Activated CD8-positive, alpha-beta T cell treated with anti-CD3 and anti-CD28 coated beads for 36 hours (primary cell): ENCODE measurements at regions not wholly inside any gene's neighbourhood (a gene's known extent, or its start where the extent isn't known, plus 50 kb on each side); places are given as distances from the start of the nearest gene placed in this dataset.

Experiments
- ATAC-seq: fragments of 200-7000 bp; cut with Tn5 transposase; one replicate; pipeline ENCODE4 v1.10.0; 2021; ENCODE audit warnings: mild to moderate bottlenecking, moderate library complexity
- CTCF ChIA-PET: fragments of 350-600 bp; sonication (Branson Sonifier 250); formaldehyde crosslinking; loops from one replicate; lab custom pipeline; 2021; ENCODE audit warnings: antibody characterized with exemption; lab: Charles Lee
- POLR2A ChIA-PET: fragments of 350-600 bp; sonication (Branson Sonifier 250); formaldehyde crosslinking; loops from one replicate; lab custom pipeline; 2021; ENCODE audit warnings: antibody characterized with exemption; lab: Charles Lee
- DNase-seq: peaks from one replicate; pipeline ENCODE4 v3.0.0-alpha.2; 2020
- H3K27ac Mint-ChIP-seq: one replicate; pipeline ENCODE4 v1.8.0; 2021; ENCODE audit warnings: mild to moderate bottlenecking, mixed read lengths
- H3K27me3 Mint-ChIP-seq: one replicate; pipeline ENCODE4 v1.8.0; 2021; ENCODE audit warnings: mixed read lengths
- H3K36me3 Mint-ChIP-seq: one replicate; pipeline ENCODE4 v1.8.0; 2021; ENCODE audit warnings: low read depth, mixed read lengths
- H3K4me1 Mint-ChIP-seq: one replicate; pipeline ENCODE4 v1.8.0; 2021; ENCODE audit warnings: low read depth, mixed read lengths
- H3K4me3 Mint-ChIP-seq: one replicate; pipeline ENCODE4 v1.8.0; 2021; ENCODE audit warnings: mild to moderate bottlenecking, moderate library complexity, mixed read lengths
- H3K9me3 Mint-ChIP-seq: one replicate; pipeline ENCODE4 v1.8.0; 2021; ENCODE audit warnings: mixed read lengths
- intact Hi-C: fragments of 100-400 bp; cut with micrococcal nuclease; formaldehyde crosslinking; loops from one replicate; pipeline ENCODE4 v1.10.0; 2022
- TF ChIP-seq, protein P1 (sequence below): fragments of 200-600 bp; IDR thresholded peaks from one replicate; pipeline ENCODE4 v1.8.0; 2022; ENCODE audit warnings: antibody characterized with exemption, mild to moderate bottlenecking

DNA sequence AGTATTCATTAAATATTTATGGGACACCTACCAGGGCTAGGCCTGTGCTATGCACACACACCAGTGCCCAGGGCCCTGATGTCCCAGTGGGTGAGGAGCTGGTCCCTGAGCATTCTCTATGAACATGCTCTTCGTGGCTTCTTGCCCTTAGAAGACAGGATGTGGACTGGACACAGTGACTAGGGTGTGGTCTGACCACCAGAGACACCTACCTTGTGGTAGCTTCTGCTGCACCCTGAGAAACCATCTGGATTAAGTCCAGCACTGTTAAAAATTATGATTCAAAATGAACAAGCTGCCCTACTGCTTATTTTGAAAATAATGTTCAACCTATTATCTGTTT is 112.9 kb upstream of the RPS6KA2 start:
- DNase-seq, result no peak
- H3K27ac Mint-ChIP-seq, result no peak overlapping the region
- CTCF ChIA-PET, result interaction anchor here (1.4 to 1.5 kb wide), 3 partner anchors 27 to 250 kb away, joined by 3 to 11 read pairs (median 4); no protein-coding TSS in a partner anchor
- H3K4me1 Mint-ChIP-seq, result no peaks in the 10 kb centered on the region
- no peak for ATAC-seq
- intact Hi-C loops, result no loop called here
- H3K27me3 Mint-ChIP-seq, result no peaks in the 10 kb centered on the region
- POLR2A ChIA-PET, result no interaction called here
- no peaks in the 10 kb centered on the region for H3K36me3 Mint-ChIP-seq
- TF ChIP-seq, protein P1, sequence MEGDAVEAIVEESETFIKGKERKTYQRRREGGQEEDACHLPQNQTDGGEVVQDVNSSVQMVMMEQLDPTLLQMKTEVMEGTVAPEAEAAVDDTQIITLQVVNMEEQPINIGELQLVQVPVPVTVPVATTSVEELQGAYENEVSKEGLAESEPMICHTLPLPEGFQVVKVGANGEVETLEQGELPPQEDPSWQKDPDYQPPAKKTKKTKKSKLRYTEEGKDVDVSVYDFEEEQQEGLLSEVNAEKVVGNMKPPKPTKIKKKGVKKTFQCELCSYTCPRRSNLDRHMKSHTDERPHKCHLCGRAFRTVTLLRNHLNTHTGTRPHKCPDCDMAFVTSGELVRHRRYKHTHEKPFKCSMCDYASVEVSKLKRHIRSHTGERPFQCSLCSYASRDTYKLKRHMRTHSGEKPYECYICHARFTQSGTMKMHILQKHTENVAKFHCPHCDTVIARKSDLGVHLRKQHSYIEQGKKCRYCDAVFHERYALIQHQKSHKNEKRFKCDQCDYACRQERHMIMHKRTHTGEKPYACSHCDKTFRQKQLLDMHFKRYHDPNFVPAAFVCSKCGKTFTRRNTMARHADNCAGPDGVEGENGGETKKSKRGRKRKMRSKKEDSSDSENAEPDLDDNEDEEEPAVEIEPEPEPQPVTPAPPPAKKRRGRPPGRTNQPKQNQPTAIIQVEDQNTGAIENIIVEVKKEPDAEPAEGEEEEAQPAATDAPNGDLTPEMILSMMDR, result no peak
- no peak overlapping the region for H3K4me3 Mint-ChIP-seq
- H3K9me3 Mint-ChIP-seq, result no peaks in the 10 kb centered on the region

DNA sequence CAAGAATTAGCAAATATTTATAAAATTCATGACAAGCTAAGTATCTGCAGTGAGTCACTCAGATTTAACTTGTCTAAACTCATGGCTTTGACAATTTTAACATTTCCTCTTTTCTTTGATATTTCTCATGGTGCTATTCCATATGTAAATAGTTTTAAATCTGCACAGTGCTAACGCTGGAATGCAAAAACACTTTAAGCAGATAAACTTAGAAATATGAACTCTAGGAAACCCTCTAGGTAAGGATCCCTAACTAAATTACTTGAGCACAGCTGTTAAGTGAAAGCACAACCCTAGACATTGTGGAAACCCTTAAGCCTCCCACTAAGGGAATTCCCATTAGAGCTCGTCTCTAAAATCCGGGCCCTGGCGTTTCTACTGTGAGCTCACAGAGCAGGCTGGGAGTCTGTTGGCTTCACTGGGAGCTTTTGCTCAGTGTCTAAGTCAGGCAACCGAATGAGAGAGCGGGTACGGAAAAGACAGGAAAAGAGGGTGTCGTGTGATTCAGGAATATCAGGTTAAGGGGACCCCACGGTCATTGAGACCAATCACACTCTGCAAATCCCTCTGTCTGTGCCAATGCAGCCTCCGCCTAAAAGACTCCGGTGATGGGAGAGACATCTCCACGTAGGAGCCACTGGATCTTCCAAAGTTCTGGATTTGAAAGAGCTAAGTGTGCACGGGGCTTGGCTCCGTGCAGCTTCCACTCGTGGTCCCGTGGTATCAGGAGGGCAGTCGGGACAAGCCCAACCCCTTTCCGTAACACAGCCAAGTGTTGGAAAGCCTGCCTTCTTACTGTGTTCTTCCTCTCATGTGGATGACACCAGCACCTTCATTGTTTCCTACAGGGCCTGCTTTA is 112.3 kb upstream of the RPS6KA2 start:
- TF ChIP-seq, protein P1, result no peak
- Mint-ChIP-seq H3K27me3 (no peaks in the 10 kb centered on the region), H3K36me3 (no peaks in the 10 kb centered on the region), H3K4me3 (no peak overlapping the region), H3K27ac (no peak overlapping the region), H3K9me3 (no peaks in the 10 kb centered on the region), H3K4me1 (no peaks in the 10 kb centered on the region)
- no peak for DNase-seq
- intact Hi-C loops, result no loop called here
- CTCF ChIA-PET, result interaction anchor here (1.5 kb wide), 2 partner anchors 36 to 250 kb away, joined by 4 to 11 read pairs; no protein-coding TSS in a partner anchor
- no peak for ATAC-seq
- POLR2A ChIA-PET, result no interaction called here

DNA sequence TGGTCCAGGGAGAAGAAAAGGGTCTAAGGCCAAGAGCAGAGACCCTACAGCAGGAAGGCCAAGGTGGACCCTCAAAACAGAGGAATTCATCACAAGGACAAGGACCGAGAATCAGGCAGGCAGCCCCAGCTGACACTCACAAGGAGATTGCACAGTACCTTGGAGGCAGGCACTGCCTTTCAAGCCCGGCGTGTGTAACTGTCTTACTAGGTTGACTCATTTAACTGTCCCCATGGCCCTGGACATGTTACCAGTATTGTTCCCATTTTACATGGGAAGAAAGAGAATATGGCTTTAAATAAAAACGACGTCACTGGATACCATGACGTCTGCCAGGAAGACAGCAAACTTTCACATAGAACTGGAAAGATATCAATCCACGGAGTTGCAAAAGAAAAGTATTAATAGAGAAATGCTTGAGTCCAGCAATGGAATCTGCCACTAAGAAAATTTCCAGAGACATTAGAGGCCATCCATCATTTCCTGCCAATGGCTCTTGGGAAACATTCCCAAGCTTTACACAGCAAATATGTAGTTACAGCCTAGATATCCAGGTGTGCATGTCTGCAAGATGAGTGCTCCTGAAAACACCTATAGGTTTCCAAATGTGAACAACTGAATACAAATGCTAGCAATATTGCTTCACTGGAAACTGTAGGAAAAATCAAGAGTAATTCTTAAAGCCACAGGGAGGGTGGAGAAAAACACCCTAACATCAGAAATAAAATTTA is 111.5 kb upstream of the RPS6KA2 start:
- intact Hi-C loops, result no loop called here
- Mint-ChIP-seq H3K36me3 (no peaks in the 10 kb centered on the region), H3K4me3 (no peak overlapping the region), H3K4me1 (no peaks in the 10 kb centered on the region), H3K27me3 (no peaks in the 10 kb centered on the region), H3K9me3 (no peaks in the 10 kb centered on the region), H3K27ac (no peak overlapping the region)
- no peak for ATAC-seq
- POLR2A ChIA-PET, result no interaction called here
- DNase-seq, result no peak
- CTCF ChIA-PET, result interaction anchor here (1.5 kb wide), 1 partner anchor 37 kb away, joined by 11 read pairs; no protein-coding TSS in a partner anchor
- TF ChIP-seq, protein P1, result no peak

DNA sequence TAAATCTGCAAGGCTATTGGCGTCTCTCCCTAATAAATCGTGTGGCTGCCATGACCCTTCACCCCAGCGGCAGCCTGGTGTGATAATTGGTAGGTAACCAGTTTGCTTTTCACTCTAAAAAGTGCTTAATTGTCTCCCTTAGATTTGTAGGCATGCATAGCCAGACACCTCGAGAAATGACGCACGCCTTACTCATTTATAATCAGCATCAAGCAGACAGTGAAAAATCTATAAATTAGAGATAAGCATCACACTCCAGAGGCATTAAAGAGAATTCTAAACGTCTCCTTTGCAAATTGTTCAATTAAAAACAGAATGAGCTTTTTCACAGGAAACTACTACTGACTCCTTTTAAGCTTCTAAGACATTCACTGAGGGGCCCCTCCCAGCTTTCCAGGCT is 110.2 kb upstream of the RPS6KA2 start:
- DNase-seq (no peak), ATAC-seq (no peak)
- Mint-ChIP-seq H3K27me3 (no peaks in the 10 kb centered on the region), H3K36me3 (no peaks in the 10 kb centered on the region), H3K4me3 (no peak overlapping the region), H3K4me1 (no peaks in the 10 kb centered on the region), H3K9me3 (no peaks in the 10 kb centered on the region), H3K27ac (no peak overlapping the region)
- CTCF ChIA-PET, result no interaction called here
- POLR2A ChIA-PET, result no interaction called here
- TF ChIP-seq, protein P1, result no peak
- intact Hi-C loops, result no loop called here

- TF ChIP-seq, protein P1, result no peak
- Mint-ChIP-seq H3K9me3 (no peaks in the 10 kb centered on the region), H3K27ac (no peak overlapping the region), H3K27me3 (no peaks in the 10 kb centered on the region), H3K4me3 (no peak overlapping the region), H3K4me1 (no peaks in the 10 kb centered on the region), H3K36me3 (no peaks in the 10 kb centered on the region)
- ChIA-PET CTCF (no interaction called here), POLR2A (no interaction called here)
- DNase-seq (no peak), ATAC-seq (no peak)
- intact Hi-C loops, result no loop called here
Observed at GRCh38 chr6:166736634-166737033, 109.6 kb upstream of the RPS6KA2 start.
